ENCODE measurements at regions not wholly inside any gene's neighbourhood (a gene's known extent, or its start where the extent isn't known, plus 50 kb on each side); places are given as distances from the start of the nearest gene placed in this dataset.

- intact Hi-C loops (cut with DNase I): no loop called here
- WGBS (ENCODE audit: insufficient coverage, low coverage, low lambda C conversion rate, missing lambda C conversion rate): 63% methylated on average over 4 of the region's 4 CpGs
Observed at GRCh38 chr22:22141771-22142591, 102.6 kb upstream of the VPREB1 start.

GRCh38 chr22:22141031-22141430, 103.6 kb upstream of the VPREB1 start:
- Histone ChIP-seq H3K36me3 (no peaks in the 10 kb centered on the region), H3K27me3 (peaks cover 0 to 5% of the 10 kb centered on the region in 2 donors), H3K4me3 (no peak overlapping the region), H3K27ac (no peak overlapping the region), H3K4me1 (no peaks in the 10 kb centered on the region), H3K9me3 (no peaks in the 10 kb centered on the region)
- TF ChIP-seq CTCF (IDR thresholded peaks at IDR 0.05) (no peak), POLR2A (IDR thresholded peaks at IDR 0.05) (no peak)
- ATAC-seq (no peak), DNase-seq (no peak)
- intact Hi-C loops (cut with DNase I): no loop called here
- 84% methylated on average over 3 of the region's 3 CpGs for WGBS (ENCODE audit: insufficient coverage, low coverage, low lambda C conversion rate, missing lambda C conversion rate)

More at GRCh38 chr22:22141771-22142591, 102.6 kb upstream of the VPREB1 start:
- H3K27ac ChIP-seq: no peak overlapping the region
- H3K4me1 ChIP-seq: no peaks in the 10 kb centered on the region
- H3K36me3 ChIP-seq: no peaks in the 10 kb centered on the region
- no peak overlapping the region for H3K4me3 ChIP-seq
- peaks cover 0 to 5% of the 10 kb centered on the region in 2 donors for H3K27me3 ChIP-seq
- ATAC-seq (no peak), DNase-seq (no peak)
- TF ChIP-seq CTCF (IDR thresholded peaks at IDR 0.05) (no peak), POLR2A (IDR thresholded peaks at IDR 0.05) (no peak)
- no peaks in the 10 kb centered on the region for H3K9me3 ChIP-seq

GRCh38 chr22:22139364-22139763, 105.2 kb upstream of the VPREB1 start:
- Histone ChIP-seq H3K4me3 (no peak overlapping the region), H3K27me3 (peaks cover 0 to 5% of the 10 kb centered on the region in 2 donors), H3K4me1 (no peaks in the 10 kb centered on the region), H3K27ac (no peak overlapping the region), H3K9me3 (no peaks in the 10 kb centered on the region), H3K36me3 (no peaks in the 10 kb centered on the region)
- ATAC-seq (no peak), DNase-seq (no peak)
- intact Hi-C loops (cut with DNase I): no loop called here
- 43% methylated on average over 1 of the region's 1 CpG for WGBS (ENCODE audit: insufficient coverage, low coverage, low lambda C conversion rate, missing lambda C conversion rate)
- TF ChIP-seq CTCF (IDR thresholded peaks at IDR 0.05): no peak
- no peak for TF ChIP-seq POLR2A (IDR thresholded peaks at IDR 0.05)

- no peaks in the 10 kb centered on the region for H3K4me1 ChIP-seq
- ATAC-seq (no peak), DNase-seq (no peak)
- peaks cover 0 to 5% of the 10 kb centered on the region in 2 donors for H3K27me3 ChIP-seq
- H3K36me3 ChIP-seq: no peaks in the 10 kb centered on the region
- intact Hi-C loops (cut with DNase I): no loop called here
- H3K9me3 ChIP-seq: no peaks in the 10 kb centered on the region
- H3K27ac ChIP-seq: no peak overlapping the region
- no peak overlapping the region for H3K4me3 ChIP-seq
- TF ChIP-seq POLR2A (IDR thresholded peaks at IDR 0.05) (no peak), CTCF (IDR thresholded peaks at IDR 0.05) (no peak)
- 63% methylated on average over 1 of the region's 1 CpG for WGBS (ENCODE audit: insufficient coverage, low coverage, low lambda C conversion rate, missing lambda C conversion rate)
Observed at GRCh38 chr22:22138915-22139314, 105.7 kb upstream of the VPREB1 start.

Measured in right lobe of liver (tissue), 6 donors.